ENCODE measurements at regions not wholly inside any gene's neighbourhood (a gene's known extent, or its start where the extent isn't known, plus 50 kb on each side); places are given as distances from the start of the nearest gene placed in this dataset.

DNA sequence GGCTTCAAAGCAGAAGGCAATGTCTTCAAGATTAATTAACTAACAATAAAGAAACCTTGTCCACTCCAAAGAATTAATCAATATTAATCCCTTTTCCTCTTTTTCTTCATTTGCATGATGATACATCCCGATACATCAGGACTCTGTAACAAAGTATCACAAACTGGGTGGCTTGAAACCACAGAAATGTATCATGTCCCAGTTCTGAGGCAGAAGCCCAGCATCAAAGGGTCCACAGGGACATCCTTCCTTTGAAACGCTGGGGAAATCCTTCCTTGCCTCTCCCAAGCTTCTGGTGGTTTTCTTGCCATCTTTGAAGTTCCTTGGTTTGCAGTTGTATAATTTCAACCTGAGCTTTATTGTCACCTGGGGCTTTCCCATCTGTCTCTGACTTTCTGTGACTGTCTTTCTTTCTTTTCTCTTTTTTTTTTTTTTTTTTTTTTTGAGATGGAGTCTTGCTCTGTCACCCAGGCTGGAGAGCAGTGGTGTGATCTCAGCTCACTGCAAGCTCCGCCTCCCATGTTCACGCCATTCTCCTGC lies 210.2 kb upstream of the ADARB2 start:
- TF ChIP-seq EZH2 (IDR thresholded peaks at IDR 0.05; ENCODE audit: borderline replicate concordance, insufficient read depth, low read depth, low read length, poor library complexity, severe bottlenecking) = no peak
- TF ChIP-seq, protein P1, sequence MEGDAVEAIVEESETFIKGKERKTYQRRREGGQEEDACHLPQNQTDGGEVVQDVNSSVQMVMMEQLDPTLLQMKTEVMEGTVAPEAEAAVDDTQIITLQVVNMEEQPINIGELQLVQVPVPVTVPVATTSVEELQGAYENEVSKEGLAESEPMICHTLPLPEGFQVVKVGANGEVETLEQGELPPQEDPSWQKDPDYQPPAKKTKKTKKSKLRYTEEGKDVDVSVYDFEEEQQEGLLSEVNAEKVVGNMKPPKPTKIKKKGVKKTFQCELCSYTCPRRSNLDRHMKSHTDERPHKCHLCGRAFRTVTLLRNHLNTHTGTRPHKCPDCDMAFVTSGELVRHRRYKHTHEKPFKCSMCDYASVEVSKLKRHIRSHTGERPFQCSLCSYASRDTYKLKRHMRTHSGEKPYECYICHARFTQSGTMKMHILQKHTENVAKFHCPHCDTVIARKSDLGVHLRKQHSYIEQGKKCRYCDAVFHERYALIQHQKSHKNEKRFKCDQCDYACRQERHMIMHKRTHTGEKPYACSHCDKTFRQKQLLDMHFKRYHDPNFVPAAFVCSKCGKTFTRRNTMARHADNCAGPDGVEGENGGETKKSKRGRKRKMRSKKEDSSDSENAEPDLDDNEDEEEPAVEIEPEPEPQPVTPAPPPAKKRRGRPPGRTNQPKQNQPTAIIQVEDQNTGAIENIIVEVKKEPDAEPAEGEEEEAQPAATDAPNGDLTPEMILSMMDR (IDR thresholded peaks at IDR 0.05) = no peak

Data from B cell (primary cell).